ENCODE measurements at regions not wholly inside any gene's neighbourhood (a gene's known extent, or its start where the extent isn't known, plus 50 kb on each side); places are given as distances from the start of the nearest gene placed in this dataset.

GRCh38 chr18:38427234-38427633, 861.6 kb upstream of the CELF4 start:
- DNase-seq = no peak

- DNase-seq = no peak
Observed at GRCh38 chr18:38421872-38422615, 856.4 kb upstream of the CELF4 start.

- no peak for DNase-seq
Observed at GRCh38 chr18:38421021-38421420, 855.4 kb upstream of the CELF4 start.

GRCh38 chr18:38420611-38421010, 855.0 kb upstream of the CELF4 start:
- no peak for DNase-seq

- no peak for DNase-seq
Observed at GRCh38 chr18:38415811-38416210, 850.2 kb upstream of the CELF4 start.

GRCh38 chr18:38413193-38413592, 847.6 kb upstream of the CELF4 start:
- DNase-seq = no peak

GRCh38 chr18:38406607-38407006, 841.0 kb upstream of the CELF4 start:
- no peak for DNase-seq

- DNase-seq = no peak
Observed at GRCh38 chr18:38402509-38402908, 836.9 kb upstream of the CELF4 start.

- DNase-seq = no peak
Observed at GRCh38 chr18:38397094-38397493, 831.5 kb upstream of the CELF4 start.

- DNase-seq = no peak
Observed at GRCh38 chr18:38386146-38386545, 820.5 kb upstream of the CELF4 start.

- no peak for DNase-seq
Observed at GRCh38 chr18:38369772-38370690, 804.4 kb upstream of the CELF4 start.

GRCh38 chr18:38368886-38369285, 803.3 kb upstream of the CELF4 start:
- no peak for DNase-seq

GRCh38 chr18:38368246-38368645, 802.6 kb upstream of the CELF4 start:
- DNase-seq = no peak

- no peak for DNase-seq
Observed at GRCh38 chr18:38367473-38367872, 801.9 kb upstream of the CELF4 start.

- DNase-seq = no peak
Observed at GRCh38 chr18:38362286-38362792, 796.7 kb upstream of the CELF4 start.

GRCh38 chr18:38358805-38359657, 793.4 kb upstream of the CELF4 start:
- DNase-seq = no peak

- DNase-seq = no peak
Observed at GRCh38 chr18:38353149-38353548, 787.6 kb upstream of the CELF4 start.

- no peak for DNase-seq
Observed at GRCh38 chr18:38350141-38350540, 784.5 kb upstream of the CELF4 start.

GRCh38 chr18:38330573-38330972, 765.0 kb upstream of the CELF4 start:
- DNase-seq = no peak

- DNase-seq = no peak
Observed at GRCh38 chr18:38329145-38329544, 763.5 kb upstream of the CELF4 start.

GRCh38 chr18:38322206-38322605, 756.6 kb upstream of the CELF4 start:
- DNase-seq = no peak

- DNase-seq = no peak
Observed at GRCh38 chr18:38321262-38321661, 755.7 kb upstream of the CELF4 start.
